Fibroblast of lung (primary cell): ENCODE measurements at regions not wholly inside any gene's neighbourhood (a gene's known extent, or its start where the extent isn't known, plus 50 kb on each side); places are given as distances from the start of the nearest gene placed in this dataset.

Experiments
- CTCF ChIP-seq, 2 donors: IDR thresholded peaks in 1 of 2; conservative IDR thresholded peaks in 1 of 2; 1 replicate in 1 of 2; 2 replicates in 1 of 2; pipeline ENCODE4 v1.5.1; 2011 to 2012; ENCODE audit warnings: low read length in 2 of 2, control low read depth in 1 of 2, inconsistent platforms in 1 of 2, low read depth in 1 of 2, mild to moderate bottlenecking in 1 of 2
- EZH2 ChIP-seq: IDR thresholded peaks from 2 replicates; pipeline ENCODE4 v1.5.1; 2012; ENCODE audit warnings: low read length, control low read depth, mild to moderate bottlenecking; ENCODE audit errors: missing control alignments

DNA sequence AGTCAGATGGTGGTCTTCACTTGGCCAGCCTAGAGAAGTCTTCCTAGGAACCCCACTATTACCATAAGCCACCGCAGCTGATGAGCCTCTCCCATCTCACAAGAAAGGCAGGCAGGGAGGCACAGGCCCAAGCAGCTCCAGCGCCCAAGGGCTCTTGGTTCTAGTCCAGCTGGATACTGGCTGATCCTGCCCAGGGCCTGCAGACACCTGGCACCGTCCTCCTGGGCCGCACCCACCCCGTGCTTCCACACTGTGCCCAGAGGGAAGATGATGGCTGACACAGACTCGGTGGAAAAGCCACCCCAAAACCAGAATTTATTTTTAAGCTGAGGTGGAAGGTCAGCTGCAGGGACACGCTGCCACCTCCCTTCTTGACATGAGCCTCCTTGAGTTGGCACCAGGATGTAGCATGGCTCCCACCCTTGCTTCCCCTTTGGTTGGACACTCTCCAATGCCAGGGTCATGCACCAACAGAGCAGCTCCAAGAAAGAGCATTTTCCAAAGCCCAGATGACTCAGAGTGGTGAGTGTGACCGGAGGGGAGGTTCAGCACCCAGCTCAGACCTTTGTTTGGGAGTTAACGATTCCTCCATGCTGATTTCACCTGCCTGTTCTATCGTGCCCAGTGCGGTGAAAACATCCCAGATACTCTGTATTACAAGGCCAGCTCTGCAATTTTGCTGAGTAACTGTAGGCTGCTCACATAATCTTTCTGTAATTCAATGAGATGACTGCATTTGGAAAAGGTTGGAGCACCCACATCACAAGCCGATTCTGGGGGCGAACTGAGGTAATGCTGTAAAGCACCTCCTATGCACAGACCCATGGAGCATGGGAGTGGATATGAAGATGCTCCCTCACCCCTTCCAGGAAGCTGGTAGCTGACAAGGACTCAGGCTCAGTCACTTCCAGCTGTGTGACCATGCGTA is 63.1 kb upstream of the SLC2A1 start:
- TF ChIP-seq CTCF (conservative IDR thresholded peaks at IDR 0.05 in 1 of 2, IDR thresholded peaks at IDR 0.05 in 1 of 2; ENCODE audit: low read depth in 1 of 2, low read length in 2 of 2) (no peak), EZH2 (no peak)
